OCI-LY3 (cell line): ENCODE measurements at regions not wholly inside any gene's neighbourhood (a gene's known extent, or its start where the extent isn't known, plus 50 kb on each side); places are given as distances from the start of the nearest gene placed in this dataset.
"Not testable (repeated sequence)": the region's sequence is repeated elsewhere in the genome, so short reads cannot be mapped to it uniquely, and the experiment has no call there.

ENCODE experiments used
- H2AFZ ChIP-seq: fragments of 200-600, 300-600 bp; shearing (Covaris generic); 2 replicates; pipeline ENCODE4 v1.6.0; 2014; ENCODE audit warnings: antibody characterized with exemption, low read depth, low read length
- H3K27ac ChIP-seq: fragments of 200-600, 300-600 bp; sonication (generic); 2 replicates; pipeline ENCODE4 v1.5.1; 2014; ENCODE audit warnings: mild to moderate bottlenecking, low read length, moderate library complexity, mixed read lengths
- H3K27me3 ChIP-seq: fragments of 200-600, 300-600 bp; sonication (generic); 2 replicates; pipeline ENCODE4 v1.6.1; 2014; ENCODE audit warnings: low read depth, low read length, mixed read lengths
- H3K36me3 ChIP-seq: fragments of 200-600, 300-600 bp; sonication (generic); replicated peaks from 2 replicates; pipeline ENCODE3; 2014; ENCODE audit warnings: low read depth, low read length, mixed read lengths
- H3K4me1 ChIP-seq: fragments of 300-600, 200-600 bp; sonication (generic); 2 replicates; pipeline ENCODE4 v1.6.1; 2014; ENCODE audit warnings: low read length, mixed read lengths
- H3K4me2 ChIP-seq: fragments of 200-600, 300-600 bp; sonication (generic); 2 replicates; pipeline ENCODE4 v1.6.1; 2014; ENCODE audit warnings: low read length, mixed read lengths
- H3K4me3 ChIP-seq: fragments of 300-600, 200-600 bp; sonication (generic); 2 replicates; pipeline ENCODE4 v1.5.1; 2014; ENCODE audit warnings: antibody characterized with exemption, mild to moderate bottlenecking, low read length, moderate library complexity
- H3K79me2 ChIP-seq: fragments of 300-600, 200-600 bp; shearing (Covaris generic); 2 replicates; pipeline ENCODE4 v1.6.1; 2014; ENCODE audit warnings: mild to moderate bottlenecking, low read length, mixed read lengths
- H3K9ac ChIP-seq: fragments of 300-600, 200-600 bp; shearing (Covaris generic); 2 replicates; pipeline ENCODE4 v1.6.0; 2014; ENCODE audit warnings: mild to moderate bottlenecking, low read length, moderate library complexity
- H3K9me3 ChIP-seq: fragments of 200-600, 300-600 bp; shearing (Covaris generic); 2 replicates; pipeline ENCODE4 v1.6.1; 2014; ENCODE audit warnings: low read length, mixed read lengths; ENCODE audit not compliant: insufficient read depth
- H4K20me1 ChIP-seq: fragments of 200-600, 300-600 bp; sonication (generic); 2 replicates; pipeline ENCODE4 v1.6.1; 2016; ENCODE audit warnings: low read length, mixed read lengths; ENCODE audit not compliant: insufficient read depth
- CTCF ChIP-seq: fragments of 200-600, 300-600 bp; sonication (generic); IDR thresholded peaks from 2 replicates; pipeline ENCODE4 v1.5.1; 2014; ENCODE audit warnings: antibody characterized with exemption, low read length, low read depth
- EZH2phosphoT487 ChIP-seq: fragments of 200-600 bp; shearing (Covaris generic); IDR thresholded peaks from 2 replicates; pipeline ENCODE4 v1.6.1; 2018; ENCODE audit warnings: antibody characterized with exemption, mixed run types, low read depth

GRCh38 chr21:32868631-32869454, 97.3 kb upstream of the PAXBP1 start:
- Histone ChIP-seq H3K4me3 (no peak overlapping the region), H3K27me3 (peaks cover 11% of the 10 kb centered on the region; the same call in 1 of the 2 replicates), H3K4me1 (no peaks in the 10 kb centered on the region), H3K27ac (no peak overlapping the region), H3K36me3 (no peaks in the 10 kb centered on the region), H3K4me2 (no peak overlapping the region), H3K79me2 (no peaks in the 10 kb centered on the region), H2AFZ (no peak overlapping the region), H3K9ac (no peak overlapping the region), H4K20me1 (no peaks in the 10 kb centered on the region), H3K9me3 (no peaks in the 10 kb centered on the region)
- no peak for TF ChIP-seq EZH2phosphoT487
- TF ChIP-seq CTCF = no peak

DNA sequence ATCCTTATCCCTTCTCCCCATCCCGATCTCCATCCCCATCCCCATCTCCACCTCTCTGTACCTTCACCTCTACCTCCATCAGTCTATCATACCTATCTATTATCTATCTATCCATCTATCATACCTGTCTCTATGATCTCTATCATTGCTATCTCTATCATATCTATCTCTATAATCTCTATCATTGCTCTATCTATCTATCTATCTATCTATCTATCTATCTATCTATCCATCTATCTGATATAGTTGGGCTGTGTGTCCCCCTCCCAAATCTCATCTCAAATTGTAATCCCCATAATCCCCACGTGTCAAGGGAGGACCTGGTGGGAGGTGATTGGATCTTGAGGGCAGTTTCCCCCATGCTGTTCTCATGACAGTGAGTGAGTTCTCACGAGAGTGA, 97.9 kb upstream of the PAXBP1 start:
- no peak overlapping the region for H2AFZ ChIP-seq
- TF ChIP-seq EZH2phosphoT487 (no peak), CTCF (no peak)
- H3K9me3 ChIP-seq = no peaks in the 10 kb centered on the region
- H4K20me1 ChIP-seq = no peaks in the 10 kb centered on the region
- H3K4me1 ChIP-seq = no peaks in the 10 kb centered on the region
- H3K27me3 ChIP-seq = peaks cover 11% of the 10 kb centered on the region; the same call in 1 of the 2 replicates
- H3K4me3 ChIP-seq = no peak overlapping the region
- no peak overlapping the region for H3K27ac ChIP-seq
- no peak overlapping the region for H3K4me2 ChIP-seq
- H3K79me2 ChIP-seq = no peaks in the 10 kb centered on the region
- H3K36me3 ChIP-seq = no peaks in the 10 kb centered on the region
- H3K9ac ChIP-seq = no peak overlapping the region

GRCh38 chr21:32876426-32876825, 104.9 kb upstream of the PAXBP1 start:
- Histone ChIP-seq H2AFZ (no peak overlapping the region), H3K9me3 (no peaks in the 10 kb centered on the region), H4K20me1 (no peaks in the 10 kb centered on the region), H3K27me3 (0 out of 2 replicates have a peak, but pooled peaks cover 4% of the 10 kb centered on the region), H3K9ac (no peak overlapping the region), H3K4me1 (peaks cover 5% of the 10 kb centered on the region), H3K4me3 (no peak overlapping the region), H3K27ac (no peak overlapping the region), H3K4me2 (no peak overlapping the region), H3K36me3 (no peaks in the 10 kb centered on the region), H3K79me2 (no peaks in the 10 kb centered on the region)
- TF ChIP-seq CTCF (no peak), EZH2phosphoT487 (no peak)

DNA sequence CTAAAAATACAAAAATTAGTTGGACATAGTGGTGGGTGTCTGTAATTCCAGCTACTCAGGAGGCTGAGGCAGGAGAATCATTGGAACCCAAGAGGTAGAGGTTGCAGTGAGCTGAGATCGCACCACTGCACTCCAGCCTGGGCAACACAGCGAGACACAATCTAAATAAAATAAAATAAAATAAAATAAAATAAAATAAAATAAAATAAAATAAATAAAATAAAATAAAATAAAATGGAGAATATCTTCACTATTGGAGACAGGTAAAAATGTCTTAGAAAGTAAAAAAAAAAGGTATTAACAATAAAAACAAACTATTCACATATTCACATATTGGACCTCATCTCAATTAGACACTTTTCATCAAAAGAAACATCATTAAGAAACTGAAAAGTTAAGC, 106.3 kb upstream of the PAXBP1 start:
- not testable (repeated sequence) for H3K27ac ChIP-seq, H4K20me1 ChIP-seq, H3K9me3 ChIP-seq, H2AFZ ChIP-seq, H3K79me2 ChIP-seq, H3K4me1 ChIP-seq, H3K4me2 ChIP-seq, H3K36me3 ChIP-seq, H3K4me3 ChIP-seq, H3K9ac ChIP-seq, H3K27me3 ChIP-seq
